HL-60 (cell line): ENCODE measurements at regions not wholly inside any gene's neighbourhood (a gene's known extent, or its start where the extent isn't known, plus 50 kb on each side); places are given as distances from the start of the nearest gene placed in this dataset.

Experiments
- TF ChIP-seq, protein P1 (sequence below): IDR thresholded peaks from one replicate; pipeline ENCODE4 v1.5.1; 2011; ENCODE audit warnings: low read length, control low read depth, inconsistent platforms; ENCODE audit not compliant: insufficient read depth
- TF ChIP-seq, protein P2 (sequence below): IDR thresholded peaks from 2 replicates; pipeline ENCODE4 v1.6.1; 2012; ENCODE audit warnings: low read depth; ENCODE audit not compliant: insufficient replicate concordance

DNA sequence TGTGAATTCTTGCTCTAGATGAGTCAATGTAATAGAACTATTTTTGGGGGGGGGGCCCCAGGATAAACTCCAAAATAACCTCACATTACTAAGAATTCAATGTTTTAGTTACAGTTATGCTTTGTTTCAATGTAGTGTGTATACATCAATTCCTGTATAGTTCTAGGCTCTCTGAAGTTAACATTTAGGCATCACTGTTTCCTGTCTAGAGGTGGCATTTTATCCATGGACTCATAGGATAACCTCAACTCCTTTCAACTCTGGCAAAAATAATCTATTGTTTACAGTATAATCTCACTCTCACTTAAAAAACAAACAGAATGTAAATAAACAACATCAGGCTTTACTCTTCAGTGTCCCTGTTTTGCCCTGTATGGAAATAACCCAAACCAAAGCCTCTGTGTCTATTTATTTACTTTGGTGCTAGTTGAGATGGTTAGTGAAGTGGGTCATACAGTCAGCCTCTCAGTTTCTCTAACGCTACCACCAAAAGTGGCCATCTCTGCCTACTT is 79.3 kb upstream of the MMADHC start:
- TF ChIP-seq, protein P1, sequence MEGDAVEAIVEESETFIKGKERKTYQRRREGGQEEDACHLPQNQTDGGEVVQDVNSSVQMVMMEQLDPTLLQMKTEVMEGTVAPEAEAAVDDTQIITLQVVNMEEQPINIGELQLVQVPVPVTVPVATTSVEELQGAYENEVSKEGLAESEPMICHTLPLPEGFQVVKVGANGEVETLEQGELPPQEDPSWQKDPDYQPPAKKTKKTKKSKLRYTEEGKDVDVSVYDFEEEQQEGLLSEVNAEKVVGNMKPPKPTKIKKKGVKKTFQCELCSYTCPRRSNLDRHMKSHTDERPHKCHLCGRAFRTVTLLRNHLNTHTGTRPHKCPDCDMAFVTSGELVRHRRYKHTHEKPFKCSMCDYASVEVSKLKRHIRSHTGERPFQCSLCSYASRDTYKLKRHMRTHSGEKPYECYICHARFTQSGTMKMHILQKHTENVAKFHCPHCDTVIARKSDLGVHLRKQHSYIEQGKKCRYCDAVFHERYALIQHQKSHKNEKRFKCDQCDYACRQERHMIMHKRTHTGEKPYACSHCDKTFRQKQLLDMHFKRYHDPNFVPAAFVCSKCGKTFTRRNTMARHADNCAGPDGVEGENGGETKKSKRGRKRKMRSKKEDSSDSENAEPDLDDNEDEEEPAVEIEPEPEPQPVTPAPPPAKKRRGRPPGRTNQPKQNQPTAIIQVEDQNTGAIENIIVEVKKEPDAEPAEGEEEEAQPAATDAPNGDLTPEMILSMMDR: no peak
- TF ChIP-seq, protein P2, sequence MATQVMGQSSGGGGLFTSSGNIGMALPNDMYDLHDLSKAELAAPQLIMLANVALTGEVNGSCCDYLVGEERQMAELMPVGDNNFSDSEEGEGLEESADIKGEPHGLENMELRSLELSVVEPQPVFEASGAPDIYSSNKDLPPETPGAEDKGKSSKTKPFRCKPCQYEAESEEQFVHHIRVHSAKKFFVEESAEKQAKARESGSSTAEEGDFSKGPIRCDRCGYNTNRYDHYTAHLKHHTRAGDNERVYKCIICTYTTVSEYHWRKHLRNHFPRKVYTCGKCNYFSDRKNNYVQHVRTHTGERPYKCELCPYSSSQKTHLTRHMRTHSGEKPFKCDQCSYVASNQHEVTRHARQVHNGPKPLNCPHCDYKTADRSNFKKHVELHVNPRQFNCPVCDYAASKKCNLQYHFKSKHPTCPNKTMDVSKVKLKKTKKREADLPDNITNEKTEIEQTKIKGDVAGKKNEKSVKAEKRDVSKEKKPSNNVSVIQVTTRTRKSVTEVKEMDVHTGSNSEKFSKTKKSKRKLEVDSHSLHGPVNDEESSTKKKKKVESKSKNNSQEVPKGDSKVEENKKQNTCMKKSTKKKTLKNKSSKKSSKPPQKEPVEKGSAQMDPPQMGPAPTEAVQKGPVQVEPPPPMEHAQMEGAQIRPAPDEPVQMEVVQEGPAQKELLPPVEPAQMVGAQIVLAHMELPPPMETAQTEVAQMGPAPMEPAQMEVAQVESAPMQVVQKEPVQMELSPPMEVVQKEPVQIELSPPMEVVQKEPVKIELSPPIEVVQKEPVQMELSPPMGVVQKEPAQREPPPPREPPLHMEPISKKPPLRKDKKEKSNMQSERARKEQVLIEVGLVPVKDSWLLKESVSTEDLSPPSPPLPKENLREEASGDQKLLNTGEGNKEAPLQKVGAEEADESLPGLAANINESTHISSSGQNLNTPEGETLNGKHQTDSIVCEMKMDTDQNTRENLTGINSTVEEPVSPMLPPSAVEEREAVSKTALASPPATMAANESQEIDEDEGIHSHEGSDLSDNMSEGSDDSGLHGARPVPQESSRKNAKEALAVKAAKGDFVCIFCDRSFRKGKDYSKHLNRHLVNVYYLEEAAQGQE: no peak
